Hepatocyte (in vitro differentiated cells): ENCODE measurements at regions not wholly inside any gene's neighbourhood (a gene's known extent, or its start where the extent isn't known, plus 50 kb on each side); places are given as distances from the start of the nearest gene placed in this dataset.

Experiments
- EZH2phosphoT487 ChIP-seq: fragments of 200-600 bp; sonication (generic); IDR thresholded peaks from one replicate; pipeline ENCODE4 v1.6.1; 2018; ENCODE audit warnings: antibody characterized with exemption, mild to moderate bottlenecking, low read depth, moderate library complexity; ENCODE audit not compliant: unreplicated experiment, severe bottlenecking
- TF ChIP-seq, protein P1 (sequence below): fragments of 200-600 bp; sonication (generic); IDR thresholded peaks from 2 replicates; pipeline ENCODE4 v1.5.1; 2016; ENCODE audit warnings: antibody characterized with exemption, mild to moderate bottlenecking; ENCODE audit not compliant: poor library complexity

DNA sequence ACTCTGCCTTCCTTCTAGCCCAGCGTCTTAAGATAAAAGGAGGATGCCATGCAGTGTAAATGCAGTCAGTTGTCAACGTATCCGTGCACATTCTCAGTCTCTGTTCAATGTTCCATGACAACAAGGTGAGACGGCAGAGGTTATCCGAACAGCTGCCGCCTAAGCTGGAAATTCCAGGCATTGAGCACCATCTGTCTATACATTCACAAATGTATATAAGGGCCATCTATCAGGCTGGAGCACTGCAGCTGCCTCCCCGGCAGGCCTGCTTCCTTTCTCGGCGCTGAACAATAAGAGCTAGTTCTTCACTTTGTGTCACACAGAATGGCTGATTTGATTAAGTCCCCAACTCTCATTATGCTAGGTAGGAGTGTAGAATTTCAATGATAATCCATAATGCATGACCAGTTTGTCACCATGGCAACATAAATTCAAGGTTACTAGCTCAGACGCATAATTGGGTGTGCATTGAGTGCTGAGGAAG is 282.2 kb upstream of the SOX11 start:
- TF ChIP-seq EZH2phosphoT487 = no peak
- TF ChIP-seq, protein P1, sequence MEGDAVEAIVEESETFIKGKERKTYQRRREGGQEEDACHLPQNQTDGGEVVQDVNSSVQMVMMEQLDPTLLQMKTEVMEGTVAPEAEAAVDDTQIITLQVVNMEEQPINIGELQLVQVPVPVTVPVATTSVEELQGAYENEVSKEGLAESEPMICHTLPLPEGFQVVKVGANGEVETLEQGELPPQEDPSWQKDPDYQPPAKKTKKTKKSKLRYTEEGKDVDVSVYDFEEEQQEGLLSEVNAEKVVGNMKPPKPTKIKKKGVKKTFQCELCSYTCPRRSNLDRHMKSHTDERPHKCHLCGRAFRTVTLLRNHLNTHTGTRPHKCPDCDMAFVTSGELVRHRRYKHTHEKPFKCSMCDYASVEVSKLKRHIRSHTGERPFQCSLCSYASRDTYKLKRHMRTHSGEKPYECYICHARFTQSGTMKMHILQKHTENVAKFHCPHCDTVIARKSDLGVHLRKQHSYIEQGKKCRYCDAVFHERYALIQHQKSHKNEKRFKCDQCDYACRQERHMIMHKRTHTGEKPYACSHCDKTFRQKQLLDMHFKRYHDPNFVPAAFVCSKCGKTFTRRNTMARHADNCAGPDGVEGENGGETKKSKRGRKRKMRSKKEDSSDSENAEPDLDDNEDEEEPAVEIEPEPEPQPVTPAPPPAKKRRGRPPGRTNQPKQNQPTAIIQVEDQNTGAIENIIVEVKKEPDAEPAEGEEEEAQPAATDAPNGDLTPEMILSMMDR = no peak
